ENCODE measurements at regions not wholly inside any gene's neighbourhood (a gene's known extent, or its start where the extent isn't known, plus 50 kb on each side); places are given as distances from the start of the nearest gene placed in this dataset.

DNA sequence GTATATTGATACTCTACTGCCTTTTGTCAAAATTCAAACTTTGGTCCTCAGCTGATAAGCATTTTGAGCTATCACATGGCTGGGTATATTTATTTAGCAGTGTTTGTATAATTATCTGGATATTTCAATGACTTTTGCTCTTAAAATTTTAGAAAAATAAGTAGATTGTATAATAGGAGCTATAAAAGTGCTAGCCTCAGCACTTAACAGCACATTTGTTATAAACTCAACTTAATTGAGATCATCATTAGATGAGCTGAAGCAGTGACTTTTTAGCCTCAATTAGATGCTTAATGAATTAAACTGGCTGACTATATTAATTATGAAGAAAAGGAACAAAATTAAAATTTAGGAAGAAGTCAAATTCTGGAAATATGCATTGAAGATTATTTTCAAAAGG, 429.9 kb downstream of the DYNC2H1 start (continued):
- TF ChIP-seq ZNF24 (tag by site-specific recombination; IDR thresholded peaks at IDR 0.05) = no peak

DNA sequence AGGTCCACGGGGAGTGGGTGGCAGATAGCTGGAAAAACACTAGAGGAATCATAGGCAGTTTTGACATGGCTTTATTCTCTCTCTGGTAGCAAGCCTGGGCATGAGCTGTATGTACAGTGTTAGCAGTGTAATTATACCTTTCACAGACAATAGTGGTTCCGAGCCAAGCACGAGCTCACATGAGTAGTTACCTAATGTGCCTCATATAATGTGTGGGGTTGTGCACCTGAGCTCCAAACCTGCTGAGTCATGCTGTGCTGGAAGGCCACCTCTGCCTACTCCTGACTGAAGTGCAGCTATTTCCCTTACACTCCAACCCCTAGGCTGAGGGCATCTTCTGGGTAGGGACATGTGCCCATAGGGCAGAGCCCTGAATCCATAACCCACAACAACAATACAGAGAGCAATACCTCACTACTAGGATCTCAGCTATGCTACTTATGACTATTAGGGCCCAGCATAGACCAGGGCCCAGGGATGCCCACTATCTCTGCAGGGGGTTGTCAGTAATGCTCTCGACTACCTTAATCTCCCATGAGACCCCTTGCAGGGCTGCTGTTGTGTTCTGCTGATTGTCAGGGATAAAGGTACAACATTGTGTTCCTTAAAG, 432.1 kb downstream of the DYNC2H1 start:
- TF ChIP-seq ZNF202 (tag by site-specific recombination; IDR thresholded peaks at IDR 0.05; ENCODE audit: borderline replicate concordance) (no peak), ZNF843 (tag by site-specific recombination; IDR thresholded peaks at IDR 0.05) (no peak), SETDB1 (IDR thresholded peaks at IDR 0.05; ENCODE audit: insufficient read length, low read length) (peak; percentile 80), TRIM28 (IDR thresholded peaks at IDR 0.05; ENCODE audit: borderline replicate concordance, low read length) (peak; percentile 100), ZNF549 (tag by site-specific recombination; IDR thresholded peaks at IDR 0.05) (peak; percentile 35; the same call in 1 of the 2 replicates), GLI2 (tag by site-specific recombination; IDR thresholded peaks at IDR 0.05; ENCODE audit: borderline replicate concordance, low read depth) (no peak), YY1 (tag by site-specific recombination; IDR thresholded peaks at IDR 0.05) (no peak)
- TF ChIP-seq, protein P1, sequence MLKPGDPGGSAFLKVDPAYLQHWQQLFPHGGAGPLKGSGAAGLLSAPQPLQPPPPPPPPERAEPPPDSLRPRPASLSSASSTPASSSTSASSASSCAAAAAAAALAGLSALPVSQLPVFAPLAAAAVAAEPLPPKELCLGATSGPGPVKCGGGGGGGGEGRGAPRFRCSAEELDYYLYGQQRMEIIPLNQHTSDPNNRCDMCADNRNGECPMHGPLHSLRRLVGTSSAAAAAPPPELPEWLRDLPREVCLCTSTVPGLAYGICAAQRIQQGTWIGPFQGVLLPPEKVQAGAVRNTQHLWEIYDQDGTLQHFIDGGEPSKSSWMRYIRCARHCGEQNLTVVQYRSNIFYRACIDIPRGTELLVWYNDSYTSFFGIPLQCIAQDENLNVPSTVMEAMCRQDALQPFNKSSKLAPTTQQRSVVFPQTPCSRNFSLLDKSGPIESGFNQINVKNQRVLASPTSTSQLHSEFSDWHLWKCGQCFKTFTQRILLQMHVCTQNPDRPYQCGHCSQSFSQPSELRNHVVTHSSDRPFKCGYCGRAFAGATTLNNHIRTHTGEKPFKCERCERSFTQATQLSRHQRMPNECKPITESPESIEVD (tag by site-specific recombination; IDR thresholded peaks at IDR 0.05) = no peak
- no peaks in the 10 kb centered on the region for H3K4me1 ChIP-seq (ENCODE audit: control insufficient read depth, insufficient read depth, low read length)
- H3K9me3 ChIP-seq (ENCODE audit: control insufficient read depth, insufficient read depth, low read depth, low read length) = no peaks in the 10 kb centered on the region
- H3K36me3 ChIP-seq (ENCODE audit: control insufficient read depth in 2 of 2, insufficient read depth in 1 of 2, low read length in 2 of 2) = no peaks in the 10 kb centered on the region
- no peak overlapping the region for H3K4me3 ChIP-seq (ENCODE audit: low read depth, low read length)
- ChIA-PET POLR2A (no interaction called here), CTCF (interaction anchor here (1.2 kb wide), 1 partner anchor 27 kb away, joined by 3 read pairs; no protein-coding TSS in a partner anchor)
- no peak overlapping the region for H3K27ac ChIP-seq (ENCODE audit: extremely low read depth, low read depth, low read length)

DNA sequence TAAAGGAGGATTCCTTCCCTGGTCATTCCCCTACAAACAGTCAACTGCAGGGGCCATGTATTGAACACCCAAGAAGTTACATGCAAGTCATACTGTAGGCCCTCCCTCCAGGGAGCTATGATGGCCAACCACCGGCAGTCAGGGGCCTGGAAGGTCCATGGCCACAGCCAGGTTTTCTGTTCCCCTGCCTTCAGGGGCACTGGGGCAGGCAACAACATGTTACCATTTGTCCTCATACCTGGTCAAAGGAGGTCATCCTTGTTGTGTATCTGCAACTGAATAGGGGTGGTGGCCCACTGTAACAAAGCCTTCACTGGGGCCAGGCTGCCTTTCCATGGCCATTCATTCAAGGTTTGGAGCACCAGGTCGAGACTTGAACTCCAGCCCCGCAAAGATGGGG, 433.6 kb downstream of the DYNC2H1 start:
- ChIA-PET CTCF (no interaction called here), POLR2A (no interaction called here)
- no peak for TF ChIP-seq ZNF169 (tag by site-specific recombination; IDR thresholded peaks at IDR 0.05)
- no peak overlapping the region for H3K4me3 ChIP-seq (ENCODE audit: low read depth, low read length)
- H3K36me3 ChIP-seq (ENCODE audit: control insufficient read depth in 2 of 2, insufficient read depth in 1 of 2, low read length in 2 of 2) = no peaks in the 10 kb centered on the region
- H3K9me3 ChIP-seq (ENCODE audit: control insufficient read depth, insufficient read depth, low read depth, low read length) = no peaks in the 10 kb centered on the region
- no peaks in the 10 kb centered on the region for H3K4me1 ChIP-seq (ENCODE audit: control insufficient read depth, insufficient read depth, low read length)
- no peak overlapping the region for H3K27ac ChIP-seq (ENCODE audit: extremely low read depth, low read depth, low read length)

DNA sequence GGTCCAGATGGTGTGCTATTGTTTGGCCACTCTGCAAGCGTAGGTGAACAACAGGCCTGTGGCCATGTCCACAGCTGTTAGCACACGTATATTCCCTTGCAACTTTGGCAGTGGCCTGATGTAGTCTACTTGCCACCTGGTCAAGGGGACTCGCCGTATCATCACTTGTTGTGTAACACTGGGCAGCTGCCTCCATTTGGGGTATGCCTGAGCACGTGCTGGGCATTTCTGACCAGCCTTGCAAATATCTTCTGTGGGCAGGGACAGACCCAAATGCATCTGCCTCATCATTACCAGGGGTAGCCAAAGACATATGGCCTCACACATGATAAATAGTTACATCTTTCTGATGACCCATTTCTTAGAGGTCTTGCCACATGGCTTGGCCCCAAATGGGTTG, 434.2 kb downstream of the DYNC2H1 start:
- POLR2A ChIA-PET = no interaction called here
- no peak overlapping the region for H3K27ac ChIP-seq (ENCODE audit: extremely low read depth, low read depth, low read length)
- no peaks in the 10 kb centered on the region for H3K4me1 ChIP-seq (ENCODE audit: control insufficient read depth, insufficient read depth, low read length)
- H3K9me3 ChIP-seq (ENCODE audit: control insufficient read depth, insufficient read depth, low read depth, low read length) = no peaks in the 10 kb centered on the region
- CTCF ChIA-PET = no interaction called here
- H3K36me3 ChIP-seq (ENCODE audit: control insufficient read depth in 2 of 2, insufficient read depth in 1 of 2, low read length in 2 of 2) = no peaks in the 10 kb centered on the region
- H3K4me3 ChIP-seq (ENCODE audit: low read depth, low read length) = no peak overlapping the region
- TF ChIP-seq, protein P2, sequence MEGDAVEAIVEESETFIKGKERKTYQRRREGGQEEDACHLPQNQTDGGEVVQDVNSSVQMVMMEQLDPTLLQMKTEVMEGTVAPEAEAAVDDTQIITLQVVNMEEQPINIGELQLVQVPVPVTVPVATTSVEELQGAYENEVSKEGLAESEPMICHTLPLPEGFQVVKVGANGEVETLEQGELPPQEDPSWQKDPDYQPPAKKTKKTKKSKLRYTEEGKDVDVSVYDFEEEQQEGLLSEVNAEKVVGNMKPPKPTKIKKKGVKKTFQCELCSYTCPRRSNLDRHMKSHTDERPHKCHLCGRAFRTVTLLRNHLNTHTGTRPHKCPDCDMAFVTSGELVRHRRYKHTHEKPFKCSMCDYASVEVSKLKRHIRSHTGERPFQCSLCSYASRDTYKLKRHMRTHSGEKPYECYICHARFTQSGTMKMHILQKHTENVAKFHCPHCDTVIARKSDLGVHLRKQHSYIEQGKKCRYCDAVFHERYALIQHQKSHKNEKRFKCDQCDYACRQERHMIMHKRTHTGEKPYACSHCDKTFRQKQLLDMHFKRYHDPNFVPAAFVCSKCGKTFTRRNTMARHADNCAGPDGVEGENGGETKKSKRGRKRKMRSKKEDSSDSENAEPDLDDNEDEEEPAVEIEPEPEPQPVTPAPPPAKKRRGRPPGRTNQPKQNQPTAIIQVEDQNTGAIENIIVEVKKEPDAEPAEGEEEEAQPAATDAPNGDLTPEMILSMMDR (tag by site-specific recombination; IDR thresholded peaks at IDR 0.05) = no peak
- TF ChIP-seq, protein P3, sequence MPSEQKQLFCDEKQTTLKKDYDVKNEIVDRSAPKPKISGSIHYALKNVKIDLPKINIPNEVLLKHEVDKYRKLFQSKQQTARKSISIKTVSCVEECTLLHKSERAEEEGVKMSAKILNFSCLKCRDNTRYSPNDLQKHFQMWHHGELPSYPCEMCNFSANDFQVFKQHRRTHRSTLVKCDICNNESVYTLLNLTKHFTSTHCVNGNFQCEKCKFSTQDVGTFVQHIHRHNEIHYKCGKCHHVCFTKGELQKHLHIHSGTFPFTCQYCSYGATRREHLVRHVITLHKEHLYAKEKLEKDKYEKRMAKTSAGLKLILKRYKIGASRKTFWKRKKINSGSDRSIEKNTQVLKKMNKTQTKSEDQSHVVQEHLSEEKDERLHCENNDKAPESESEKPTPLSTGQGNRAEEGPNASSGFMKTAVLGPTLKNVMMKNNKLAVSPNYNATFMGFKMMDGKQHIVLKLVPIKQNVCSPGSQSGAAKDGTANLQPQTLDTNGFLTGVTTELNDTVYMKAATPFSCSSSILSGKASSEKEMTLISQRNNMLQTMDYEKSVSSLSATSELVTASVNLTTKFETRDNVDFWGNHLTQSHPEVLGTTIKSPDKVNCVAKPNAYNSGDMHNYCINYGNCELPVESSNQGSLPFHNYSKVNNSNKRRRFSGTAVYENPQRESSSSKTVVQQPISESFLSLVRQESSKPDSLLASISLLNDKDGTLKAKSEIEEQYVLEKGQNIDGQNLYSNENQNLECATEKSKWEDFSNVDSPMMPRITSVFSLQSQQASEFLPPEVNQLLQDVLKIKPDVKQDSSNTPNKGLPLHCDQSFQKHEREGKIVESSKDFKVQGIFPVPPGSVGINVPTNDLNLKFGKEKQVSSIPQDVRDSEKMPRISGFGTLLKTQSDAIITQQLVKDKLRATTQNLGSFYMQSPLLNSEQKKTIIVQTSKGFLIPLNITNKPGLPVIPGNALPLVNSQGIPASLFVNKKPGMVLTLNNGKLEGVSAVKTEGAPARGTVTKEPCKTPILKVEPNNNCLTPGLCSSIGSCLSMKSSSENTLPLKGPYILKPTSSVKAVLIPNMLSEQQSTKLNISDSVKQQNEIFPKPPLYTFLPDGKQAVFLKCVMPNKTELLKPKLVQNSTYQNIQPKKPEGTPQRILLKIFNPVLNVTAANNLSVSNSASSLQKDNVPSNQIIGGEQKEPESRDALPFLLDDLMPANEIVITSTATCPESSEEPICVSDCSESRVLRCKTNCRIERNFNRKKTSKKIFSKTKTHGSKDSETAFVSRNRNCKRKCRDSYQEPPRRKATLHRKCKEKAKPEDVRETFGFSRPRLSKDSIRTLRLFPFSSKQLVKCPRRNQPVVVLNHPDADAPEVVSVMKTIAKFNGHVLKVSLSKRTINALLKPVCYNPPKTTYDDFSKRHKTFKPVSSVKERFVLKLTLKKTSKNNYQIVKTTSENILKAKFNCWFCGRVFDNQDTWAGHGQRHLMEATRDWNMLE (tag by site-specific recombination; conservative IDR thresholded peaks at IDR 0.05; ENCODE audit: low read depth) = no peak
- TF ChIP-seq, protein P4, sequence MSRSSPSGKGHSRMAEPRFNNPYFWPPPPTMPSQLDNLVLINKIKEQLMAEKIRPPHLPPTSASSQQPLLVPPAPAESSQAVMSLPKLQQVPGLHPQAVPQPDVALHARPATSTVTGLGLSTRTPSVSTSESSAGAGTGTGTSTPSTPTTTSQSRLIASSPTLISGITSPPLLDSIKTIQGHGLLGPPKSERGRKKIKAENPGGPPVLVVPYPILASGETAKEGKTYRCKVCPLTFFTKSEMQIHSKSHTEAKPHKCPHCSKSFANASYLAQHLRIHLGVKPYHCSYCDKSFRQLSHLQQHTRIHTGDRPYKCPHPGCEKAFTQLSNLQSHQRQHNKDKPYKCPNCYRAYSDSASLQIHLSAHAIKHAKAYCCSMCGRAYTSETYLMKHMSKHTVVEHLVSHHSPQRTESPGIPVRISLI (tag by site-specific recombination; IDR thresholded peaks at IDR 0.05) = no peak
- TF ChIP-seq ZNF792 (tag by site-specific recombination; IDR thresholded peaks at IDR 0.05) (no peak), TRIM28 (IDR thresholded peaks at IDR 0.05; ENCODE audit: borderline replicate concordance, low read length) (no peak)
- TF ChIP-seq, protein P5, sequence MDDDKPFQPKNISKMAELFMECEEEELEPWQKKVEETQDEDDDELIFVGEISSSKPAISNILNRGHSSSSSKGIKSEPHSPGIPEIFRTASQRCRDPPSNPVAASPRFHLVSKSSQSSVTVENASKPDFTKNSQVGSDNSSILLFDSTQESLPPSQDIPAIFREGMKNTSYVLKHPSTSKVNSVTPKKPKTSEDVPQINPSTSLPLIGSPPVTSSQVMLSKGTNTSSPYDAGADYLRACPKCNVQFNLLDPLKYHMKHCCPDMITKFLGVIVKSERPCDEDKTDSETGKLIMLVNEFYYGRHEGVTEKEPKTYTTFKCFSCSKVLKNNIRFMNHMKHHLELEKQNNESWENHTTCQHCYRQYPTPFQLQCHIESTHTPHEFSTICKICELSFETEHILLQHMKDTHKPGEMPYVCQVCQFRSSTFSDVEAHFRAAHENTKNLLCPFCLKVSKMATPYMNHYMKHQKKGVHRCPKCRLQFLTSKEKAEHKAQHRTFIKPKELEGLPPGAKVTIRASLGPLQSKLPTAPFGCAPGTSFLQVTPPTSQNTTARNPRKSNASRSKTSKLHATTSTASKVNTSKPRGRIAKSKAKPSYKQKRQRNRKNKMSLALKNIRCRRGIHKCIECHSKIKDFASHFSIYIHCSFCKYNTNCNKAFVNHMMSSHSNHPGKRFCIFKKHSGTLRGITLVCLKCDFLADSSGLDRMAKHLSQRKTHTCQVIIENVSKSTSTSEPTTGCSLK (tag by site-specific recombination; IDR thresholded peaks at IDR 0.05) = no peak

Measured in HEK293 (cell line).